H9 (cell line): ENCODE measurements at regions not wholly inside any gene's neighbourhood (a gene's known extent, or its start where the extent isn't known, plus 50 kb on each side); places are given as distances from the start of the nearest gene placed in this dataset.

Source experiments
- DNase-seq: peaks from one replicate; pipeline ENCODE4 v3.0.0-alpha.2; 2017
- H2AFZ ChIP-seq: one replicate; pipeline ENCODE4 v1.6.1; 2013; ENCODE audit warnings: mild to moderate bottlenecking, low read length, control low read depth, moderate library complexity
- H2AK5ac ChIP-seq: 2 replicates; pipeline ENCODE4 v1.6.1; 2013; ENCODE audit warnings: low read length, control low read depth, mixed read lengths; ENCODE audit not compliant: insufficient read length
- H2BK120ac ChIP-seq: one replicate; pipeline ENCODE4 v1.6.1; 2013; ENCODE audit warnings: low read depth, mild to moderate bottlenecking, low read length, control low read depth, inconsistent platforms; ENCODE audit not compliant: poor library complexity, severe bottlenecking
- H2BK12ac ChIP-seq: 2 replicates; pipeline ENCODE4 v1.6.1; 2013; ENCODE audit warnings: low read length, control low read depth, mixed read lengths, low read depth; ENCODE audit not compliant: insufficient read length
- H2BK15ac ChIP-seq: 2 replicates; pipeline ENCODE4 v1.6.1; 2013; ENCODE audit warnings: low read depth, low read length, control low read depth
- H2BK20ac ChIP-seq: one replicate; pipeline ENCODE4 v1.6.1; 2013; ENCODE audit warnings: low read depth, mild to moderate bottlenecking, low read length, control low read depth, inconsistent platforms; ENCODE audit not compliant: poor library complexity, severe bottlenecking
- H2BK5ac ChIP-seq: 2 replicates; pipeline ENCODE4 v1.6.1; 2013; ENCODE audit warnings: low read length, control low read depth, mixed read lengths; ENCODE audit not compliant: insufficient read length
- H3K14ac ChIP-seq: 2 replicates; pipeline ENCODE4 v1.6.1; 2013; ENCODE audit warnings: low read length, control low read depth; ENCODE audit not compliant: insufficient read depth
- H3K18ac ChIP-seq: 2 replicates; pipeline ENCODE4 v1.6.1; 2013; ENCODE audit warnings: low read depth, mild to moderate bottlenecking, mixed read lengths, low read length, control low read depth; ENCODE audit not compliant: insufficient read length
- H3K23ac ChIP-seq: 2 replicates; pipeline ENCODE4 v1.6.1; 2013; ENCODE audit warnings: low read length, control low read depth, mixed read lengths, low read depth; ENCODE audit not compliant: insufficient read length
- H3K23me2 ChIP-seq: 2 replicates; pipeline ENCODE4 v1.6.1; 2013; ENCODE audit warnings: low read depth, mild to moderate bottlenecking, mixed read lengths, low read length, control low read depth; ENCODE audit not compliant: insufficient read length, poor library complexity, severe bottlenecking
- H3K27ac ChIP-seq: 2 replicates; pipeline ENCODE4 v1.5.1; 2013; ENCODE audit warnings: low read length, control low read depth, mixed read lengths, low read depth; ENCODE audit not compliant: insufficient read length
- H3K27me3 ChIP-seq: 2 replicates; pipeline ENCODE4 v1.6.1; 2013; ENCODE audit warnings: low read length, control low read depth, inconsistent platforms; ENCODE audit not compliant: insufficient read depth
- H3K4ac ChIP-seq: 2 replicates; pipeline ENCODE4 v1.6.1; 2013; ENCODE audit warnings: low read depth, mild to moderate bottlenecking, control low read depth, inconsistent platforms, low read length, moderate library complexity
- H3K4me1 ChIP-seq: 2 replicates; pipeline ENCODE4 v1.6.1; 2013; ENCODE audit warnings: low read length, control low read depth, inconsistent platforms; ENCODE audit not compliant: insufficient read depth
- H3K4me2 ChIP-seq: 2 replicates; pipeline ENCODE4 v1.6.1; 2013; ENCODE audit warnings: low read length, control low read depth, mixed read lengths; ENCODE audit not compliant: insufficient read length, insufficient read depth
- H3K56ac ChIP-seq: 2 replicates; pipeline ENCODE4 v1.6.1; 2013; ENCODE audit warnings: low read depth, mild to moderate bottlenecking, mixed read lengths, low read length, control low read depth; ENCODE audit not compliant: insufficient read length
- H3K79me1 ChIP-seq: 2 replicates; pipeline ENCODE4 v1.6.1; 2013; ENCODE audit warnings: low read depth, mild to moderate bottlenecking, moderate library complexity, low read length, control low read depth, inconsistent platforms; ENCODE audit not compliant: insufficient read depth, poor library complexity, severe bottlenecking
- H3K79me2 ChIP-seq: 2 replicates; pipeline ENCODE4 v1.6.1; 2013; ENCODE audit warnings: low read length, control low read depth, inconsistent platforms; ENCODE audit not compliant: insufficient read depth
- H3K9ac ChIP-seq: 2 replicates; pipeline ENCODE4 v1.6.1; 2013; ENCODE audit warnings: low read length, control low read depth, mixed read lengths; ENCODE audit not compliant: insufficient read length; ENCODE audit errors: extremely low read depth
- H3K9me3 ChIP-seq: one replicate; pipeline ENCODE4 v1.6.1; 2013; ENCODE audit warnings: low read depth, low read length, inconsistent platforms; ENCODE audit not compliant: control insufficient read depth
- H3T11ph ChIP-seq: one replicate; pipeline ENCODE4 v1.6.1; 2013; ENCODE audit warnings: mild to moderate bottlenecking, low read length, control low read depth, inconsistent platforms
- H4K20me1 ChIP-seq: one replicate; pipeline ENCODE4 v1.6.1; 2013; ENCODE audit not compliant: control insufficient read depth, insufficient read length, insufficient read depth
- H4K5ac ChIP-seq: 2 replicates; pipeline ENCODE4 v1.6.1; 2013; ENCODE audit warnings: low read depth, mild to moderate bottlenecking, mixed read lengths, low read length, control low read depth; ENCODE audit not compliant: insufficient read length
- H4K8ac ChIP-seq: replicated peaks from 2 replicates; pipeline ENCODE4 v1.6.1; 2013; ENCODE audit warnings: low read length, control low read depth, mixed read lengths, low read depth; ENCODE audit not compliant: insufficient read length
- H4K91ac ChIP-seq: 2 replicates; pipeline ENCODE4 v1.6.1; 2013; ENCODE audit warnings: low read depth, mild to moderate bottlenecking, moderate library complexity, mixed read lengths, low read length, control low read depth; ENCODE audit not compliant: insufficient read length
- H3K27ac Mint-ChIP-seq, 3 experiments: 2 replicates in 2 of 3; 3 replicates in 1 of 3; pipeline ENCODE4 v1.8.0; 2020 to 2021; ENCODE audit warnings: mixed read lengths in 3 of 3, mild to moderate bottlenecking in 1 of 3, moderate library complexity in 1 of 3
- H3K27me3 Mint-ChIP-seq: 2 replicates; pipeline ENCODE4 v1.8.0; 2021; ENCODE audit warnings: low read depth, mild to moderate bottlenecking, moderate library complexity, mixed read lengths
- H3K36me3 Mint-ChIP-seq, 3 experiments: 2 replicates in 2 of 3; 3 replicates in 1 of 3; pipeline ENCODE4 v1.8.0; 2020 to 2021; ENCODE audit warnings: low read depth in 3 of 3, mixed read lengths in 3 of 3; ENCODE audit not compliant: insufficient read depth in 1 of 3
- H3K4me1 Mint-ChIP-seq, 2 experiments: 2 replicates each; pipeline ENCODE4 v1.8.0; 2020; ENCODE audit warnings: mixed read lengths in 2 of 2
- H3K4me3 Mint-ChIP-seq, 2 experiments: 2 replicates in 1 of 2; 3 replicates in 1 of 2; pipeline ENCODE4 v1.8.0; 2020 to 2021; ENCODE audit warnings: mild to moderate bottlenecking in 2 of 2, mixed read lengths in 2 of 2, moderate library complexity in 1 of 2
- H3K9me3 Mint-ChIP-seq, 2 experiments: 2 replicates in 1 of 2; 3 replicates in 1 of 2; pipeline ENCODE4 v1.8.0; 2020; ENCODE audit warnings: mild to moderate bottlenecking in 2 of 2, mixed read lengths in 2 of 2, moderate library complexity in 1 of 2
- WGBS: extraction: QIAGEN DNeasy Blood & Tissue Kit; methylation state at CpG from one replicate; pipeline ENCODE4 v1.1.7; 2013; ENCODE audit warnings: missing lambda C conversion rate, low lambda C conversion rate, mixed read lengths; ENCODE audit not compliant: insufficient read length; ENCODE audit errors: extremely low coverage; 5-methylcytosine and 5-hydroxymethylcytosine counted together
- TF ChIP-seq, protein P1 (sequence below): fragments of 200-600 bp; sonication (generic); conservative IDR thresholded peaks from 3 replicates; pipeline ENCODE4 v1.8.0; 2021; ENCODE audit warnings: antibody characterized with exemption, mild to moderate bottlenecking

DNA sequence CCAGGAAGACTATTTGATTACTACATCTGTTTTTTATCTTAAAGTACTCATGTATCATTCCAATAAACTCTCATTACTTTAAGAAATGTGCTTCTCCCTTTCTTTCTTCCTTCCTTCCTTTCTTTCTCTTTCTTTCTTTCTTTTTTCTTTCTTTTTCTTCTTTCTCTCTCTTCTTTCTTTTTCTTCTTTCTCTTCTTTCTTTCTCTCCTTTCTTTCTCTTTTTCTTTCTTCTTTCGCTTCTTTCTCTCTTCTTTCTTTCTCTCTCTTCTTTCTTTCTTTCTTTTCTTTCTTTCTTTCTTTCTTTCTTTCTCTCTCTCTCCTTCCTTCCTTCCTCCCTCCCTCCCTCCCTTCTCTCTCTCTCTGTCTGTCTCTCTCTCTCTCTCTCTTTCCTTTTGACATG lies 298.6 kb upstream of the ANKH start:
- no peak overlapping the region for H3T11ph ChIP-seq
- H3K27ac ChIP-seq = no peak overlapping the region
- no peaks in the 10 kb centered on the region for H3K79me2 ChIP-seq
- no peak overlapping the region for H2BK120ac ChIP-seq
- no peak overlapping the region for H2BK20ac ChIP-seq
- no peak overlapping the region for H4K8ac ChIP-seq
- no peaks in the 10 kb centered on the region for H3K27me3 ChIP-seq
- H3K18ac ChIP-seq = no peak overlapping the region
- no peaks in the 10 kb centered on the region for H3K4me1 Mint-ChIP-seq
- H3K27ac Mint-ChIP-seq = no peak overlapping the region
- H3K27me3 Mint-ChIP-seq = peaks cover 3% of the 10 kb centered on the region; the same call in 1 of the 2 replicates
- H2BK15ac ChIP-seq = no peak overlapping the region
- no peak overlapping the region for H2AFZ ChIP-seq
- no peak for DNase-seq
- WGBS = no CpG with 5 or more reads among the region's 1 CpG
- H4K5ac ChIP-seq = no peak overlapping the region
- no peak overlapping the region for H3K9ac ChIP-seq
- H3K4me1 ChIP-seq = no peaks in the 10 kb centered on the region
- no peak overlapping the region for H3K14ac ChIP-seq
- H3K23me2 ChIP-seq = no peaks in the 10 kb centered on the region
- H3K23ac ChIP-seq = no peak overlapping the region
- H2AK5ac ChIP-seq = no peak overlapping the region
- H4K91ac ChIP-seq = no peak overlapping the region
- H4K20me1 ChIP-seq = no peaks in the 10 kb centered on the region
- H3K79me1 ChIP-seq = no peaks in the 10 kb centered on the region
- H3K56ac ChIP-seq = no peak overlapping the region
- no peak overlapping the region for H2BK12ac ChIP-seq
- H3K4me2 ChIP-seq = no peak overlapping the region
- peaks cover 10% of the 10 kb centered on the region in 2 experiments for H3K9me3 Mint-ChIP-seq
- no peak overlapping the region for H3K4ac ChIP-seq
- TF ChIP-seq, protein P1, sequence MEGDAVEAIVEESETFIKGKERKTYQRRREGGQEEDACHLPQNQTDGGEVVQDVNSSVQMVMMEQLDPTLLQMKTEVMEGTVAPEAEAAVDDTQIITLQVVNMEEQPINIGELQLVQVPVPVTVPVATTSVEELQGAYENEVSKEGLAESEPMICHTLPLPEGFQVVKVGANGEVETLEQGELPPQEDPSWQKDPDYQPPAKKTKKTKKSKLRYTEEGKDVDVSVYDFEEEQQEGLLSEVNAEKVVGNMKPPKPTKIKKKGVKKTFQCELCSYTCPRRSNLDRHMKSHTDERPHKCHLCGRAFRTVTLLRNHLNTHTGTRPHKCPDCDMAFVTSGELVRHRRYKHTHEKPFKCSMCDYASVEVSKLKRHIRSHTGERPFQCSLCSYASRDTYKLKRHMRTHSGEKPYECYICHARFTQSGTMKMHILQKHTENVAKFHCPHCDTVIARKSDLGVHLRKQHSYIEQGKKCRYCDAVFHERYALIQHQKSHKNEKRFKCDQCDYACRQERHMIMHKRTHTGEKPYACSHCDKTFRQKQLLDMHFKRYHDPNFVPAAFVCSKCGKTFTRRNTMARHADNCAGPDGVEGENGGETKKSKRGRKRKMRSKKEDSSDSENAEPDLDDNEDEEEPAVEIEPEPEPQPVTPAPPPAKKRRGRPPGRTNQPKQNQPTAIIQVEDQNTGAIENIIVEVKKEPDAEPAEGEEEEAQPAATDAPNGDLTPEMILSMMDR = no peak
- H2BK5ac ChIP-seq = no peak overlapping the region
- no peaks in the 10 kb centered on the region for H3K9me3 ChIP-seq
- no peak overlapping the region for H3K4me3 Mint-ChIP-seq
- H3K36me3 Mint-ChIP-seq = peaks cover 0 to 7% (median 0%) of the 10 kb centered on the region in 3 experiments; a peak in 2 of 7 replicates
